HS-5 (cell line): ENCODE measurements at regions not wholly inside any gene's neighbourhood (a gene's known extent, or its start where the extent isn't known, plus 50 kb on each side); places are given as distances from the start of the nearest gene placed in this dataset.
"Not testable (repeated sequence)": the region's sequence is repeated elsewhere in the genome, so short reads cannot be mapped to it uniquely, and the experiment has no call there.

Experiments
- DNase-seq: peaks from one replicate; pipeline ENCODE4 v3.0.0-alpha.2; 2012; ENCODE audit warnings: low read depth

GRCh38 chr17:20735796-20736195, 156.3 kb downstream of the CDRT15L2 start:
- no peak for DNase-seq

GRCh38 chr17:20737636-20738035, 158.1 kb downstream of the CDRT15L2 start:
- DNase-seq: not testable (repeated sequence)

GRCh38 chr17:20771104-20771503, 191.6 kb downstream of the CDRT15L2 start:
- no peak for DNase-seq

GRCh38 chr17:20774472-20775135, 195.1 kb downstream of the CDRT15L2 start:
- no peak for DNase-seq

GRCh38 chr17:20775331-20775730, 195.8 kb downstream of the CDRT15L2 start:
- no peak for DNase-seq

GRCh38 chr17:20779521-20779920, 200.0 kb downstream of the CDRT15L2 start:
- DNase-seq: no peak

- no peak for DNase-seq
Measured at GRCh38 chr17:20781260-20781659, 201.7 kb downstream of the CDRT15L2 start.

GRCh38 chr17:20781869-20782268, 202.3 kb downstream of the CDRT15L2 start:
- DNase-seq: not testable (repeated sequence)

- DNase-seq: no peak
Measured at GRCh38 chr17:20783091-20783490, 203.6 kb downstream of the CDRT15L2 start.

GRCh38 chr17:20784100-20784665, 204.7 kb downstream of the CDRT15L2 start:
- no peak for DNase-seq

- no peak for DNase-seq
Measured at GRCh38 chr17:20787281-20787680, 207.8 kb downstream of the CDRT15L2 start.

- no peak for DNase-seq
Measured at GRCh38 chr17:20791626-20792025, 212.1 kb downstream of the CDRT15L2 start.

- not testable (repeated sequence) for DNase-seq
Measured at GRCh38 chr17:20794532-20794931, 215.0 kb downstream of the CDRT15L2 start.

- DNase-seq: no peak
Measured at GRCh38 chr17:20797292-20797691, 217.8 kb downstream of the CDRT15L2 start.

GRCh38 chr17:20800146-20800545, 220.6 kb downstream of the CDRT15L2 start:
- DNase-seq: no peak

- no peak for DNase-seq
Measured at GRCh38 chr17:20805751-20806150, 226.2 kb downstream of the CDRT15L2 start.

GRCh38 chr17:20807566-20807965, 228.0 kb downstream of the CDRT15L2 start:
- DNase-seq: not testable (repeated sequence)

- DNase-seq: not testable (repeated sequence)
Measured at GRCh38 chr17:20815410-20815809, 227.4 kb downstream of the USP22 start.

- no peak for DNase-seq
Measured at GRCh38 chr17:20823905-20824304, 218.9 kb downstream of the USP22 start.

GRCh38 chr17:20825539-20825938, 217.3 kb downstream of the USP22 start:
- DNase-seq: no peak

GRCh38 chr17:20840453-20840852, 202.4 kb downstream of the USP22 start:
- DNase-seq: not testable (repeated sequence)

- DNase-seq: not testable (repeated sequence)
Measured at GRCh38 chr17:20840987-20841865, 201.6 kb downstream of the USP22 start.

GRCh38 chr17:20842012-20842411, 200.8 kb downstream of the USP22 start:
- not testable (repeated sequence) for DNase-seq
